CD14-positive monocyte (primary cell): ENCODE measurements at regions not wholly inside any gene's neighbourhood (a gene's known extent, or its start where the extent isn't known, plus 50 kb on each side); places are given as distances from the start of the nearest gene placed in this dataset.
"Not testable (repeated sequence)": the region's sequence is repeated elsewhere in the genome, so short reads cannot be mapped to it uniquely, and the experiment has no call there.

Experiments used
- DNase-seq, 3 donors: peaks; one replicate each; pipeline ENCODE4 v3.0.0-alpha.2; 2011 to 2022
- H2AFZ ChIP-seq: 2 replicates; pipeline ENCODE4 v1.6.0; 2012; ENCODE audit warnings: mild to moderate bottlenecking, low read depth, low read length, inconsistent platforms; ENCODE audit not compliant: insufficient read depth, poor library complexity, severe bottlenecking
- H3K27ac ChIP-seq, 2 donors: 1 replicate in 1 of 2; 2 replicates in 1 of 2; pipeline ENCODE4 v1.5.1; 2012 to 2013; ENCODE audit warnings: low read length in 2 of 2, control low read depth in 1 of 2, inconsistent platforms in 1 of 2, low read depth in 1 of 2, mild to moderate bottlenecking in 1 of 2
- H3K27me3 ChIP-seq, 2 donors: one replicate each; pipeline versions ENCODE4 v1.6.0 to v1.6.1; 2011 to 2013; ENCODE audit warnings: low read length in 2 of 2; ENCODE audit not compliant: control insufficient read depth in 2 of 2, insufficient read depth in 2 of 2
- H3K36me3 ChIP-seq, 2 donors: replicated peaks in 1 of 2; 1 replicate in 1 of 2; 2 replicates in 1 of 2; pipeline versions ENCODE4 v1.5.1 to v1.6.1; 2012 to 2013; ENCODE audit warnings: low read length in 2 of 2, control low read depth in 1 of 2, inconsistent platforms in 1 of 2, mild to moderate bottlenecking in 1 of 2; ENCODE audit not compliant: insufficient read depth in 2 of 2, control insufficient read depth in 1 of 2
- H3K4me1 ChIP-seq, 2 donors: 1 replicate in 1 of 2; 2 replicates in 1 of 2; pipeline versions ENCODE4 v1.5.1 to v1.6.1; 2012 to 2013; ENCODE audit warnings: low read length in 2 of 2, control low read depth in 1 of 2, inconsistent platforms in 1 of 2, mild to moderate bottlenecking in 1 of 2, moderate library complexity in 1 of 2; ENCODE audit not compliant: insufficient read depth in 2 of 2, control insufficient read depth in 1 of 2
- H3K4me2 ChIP-seq: replicated peaks from 2 replicates; pipeline ENCODE3; 2012; ENCODE audit warnings: low read length, moderate library complexity, mild to moderate bottlenecking; ENCODE audit not compliant: poor library complexity, severe bottlenecking; ENCODE audit errors: extremely low read depth
- H3K4me3 ChIP-seq, 3 experiments: fragments of 200-600 bp in 1 of 3; sonication (generic) in 1 of 3; replicated peaks in 1 of 3; 1 replicate in 2 of 3; 2 replicates in 1 of 3; pipeline ENCODE4 v1.5.1; 2011 to 2013; ENCODE audit warnings: low read length in 3 of 3, mild to moderate bottlenecking in 3 of 3, control low read depth in 2 of 3, low read depth in 2 of 3, inconsistent platforms in 1 of 3, moderate library complexity in 1 of 3
- H3K79me2 ChIP-seq: 2 replicates; pipeline ENCODE4 v1.6.0; 2012; ENCODE audit warnings: mild to moderate bottlenecking, control low read depth, inconsistent platforms, low read length, moderate library complexity; ENCODE audit not compliant: insufficient read depth
- H3K9ac ChIP-seq: 2 replicates; pipeline ENCODE4 v1.6.0; 2017; ENCODE audit warnings: low read length, mild to moderate bottlenecking; ENCODE audit not compliant: insufficient read depth, poor library complexity, severe bottlenecking
- H3K9me3 ChIP-seq, 2 donors: replicated peaks in 1 of 2; 1 replicate in 1 of 2; 2 replicates in 1 of 2; pipeline versions ENCODE4 v1.5.1 to v1.6.1; 2012 to 2013; ENCODE audit warnings: low read length in 2 of 2, control low read depth in 1 of 2; ENCODE audit not compliant: control insufficient read depth in 1 of 2, insufficient read depth in 1 of 2
- H4K20me1 ChIP-seq: 2 replicates; pipeline ENCODE4 v1.6.0; 2012; ENCODE audit warnings: mild to moderate bottlenecking, low read length, control low read depth, moderate library complexity; ENCODE audit not compliant: insufficient read depth
- H3K27ac Mint-ChIP-seq, 7 donors: one replicate each; pipeline ENCODE4 v1.8.0; 2020; ENCODE audit warnings: mild to moderate bottlenecking in 7 of 7, mixed read lengths in 7 of 7, moderate library complexity in 6 of 7, inconsistent platforms in 2 of 7
- H3K27me3 Mint-ChIP-seq, 3 donors: one replicate each; pipeline ENCODE4 v1.8.0; 2021 to 2022; ENCODE audit warnings: low read depth in 3 of 3, mild to moderate bottlenecking in 3 of 3, mixed read lengths in 3 of 3, moderate library complexity in 3 of 3, inconsistent platforms in 1 of 3
- H3K36me3 Mint-ChIP-seq, 2 donors: one replicate each; pipeline ENCODE4 v1.8.0; 2020; ENCODE audit warnings: mixed read lengths in 2 of 2, inconsistent platforms in 1 of 2, mild to moderate bottlenecking in 1 of 2
- H3K4me1 Mint-ChIP-seq: one replicate; pipeline ENCODE4 v1.8.0; 2020; ENCODE audit warnings: mild to moderate bottlenecking, mixed read lengths
- H3K4me3 Mint-ChIP-seq, 2 donors: one replicate each; pipeline ENCODE4 v1.8.0; 2020; ENCODE audit warnings: mild to moderate bottlenecking in 2 of 2, mixed read lengths in 2 of 2, moderate library complexity in 1 of 2
- H3K9me3 Mint-ChIP-seq, 7 donors: one replicate each; pipeline ENCODE4 v1.8.0; 2020 to 2022; ENCODE audit warnings: mixed read lengths in 7 of 7, mild to moderate bottlenecking in 6 of 7, moderate library complexity in 6 of 7, inconsistent platforms in 2 of 7
- CTCF ChIP-seq: fragments of 200-600 bp; IDR thresholded peaks from one replicate; pipeline ENCODE4 v1.8.0; 2022; ENCODE audit warnings: antibody characterized with exemption, mild to moderate bottlenecking
- WGBS: methylation state at CpG from one replicate; pipeline ENCODE4 v1.1.5; 2013; ENCODE audit warnings: missing lambda C conversion rate; ENCODE audit not compliant: insufficient coverage; 5-methylcytosine and 5-hydroxymethylcytosine counted together
- intact Hi-C, 2 donors: fragments of 100-400 bp; cut with micrococcal nuclease; formaldehyde crosslinking; loops; one replicate each; pipeline versions ENCODE4 v1.15.0 to v1.15.1; 2023

- no peak for DNase-seq
- Mint-ChIP-seq H3K4me1 (no peaks in the 10 kb centered on the region), H3K27ac (no peak overlapping the region), H3K27me3 (peaks cover 0 to 1% (median 0%) of the 10 kb centered on the region in 3 donors), H3K9me3 (peaks cover 0 to 7% (median 2%) of the 10 kb centered on the region in 7 donors), H3K4me3 (no peak overlapping the region), H3K36me3 (no peaks in the 10 kb centered on the region)
- no peak overlapping the region for H3K4me2 ChIP-seq
- intact Hi-C loops, result no loop called here
- no peak for TF ChIP-seq CTCF
- H3K4me3 ChIP-seq, result no peak overlapping the region
- H3K9me3 ChIP-seq, result no peaks in the 10 kb centered on the region
- H3K4me1 ChIP-seq, result no peaks in the 10 kb centered on the region
- no peak overlapping the region for H3K27ac ChIP-seq
- no peaks in the 10 kb centered on the region for H3K27me3 ChIP-seq
- no peaks in the 10 kb centered on the region for H4K20me1 ChIP-seq
- no peak overlapping the region for H3K9ac ChIP-seq
- no peak overlapping the region for H2AFZ ChIP-seq
- H3K36me3 ChIP-seq, result no peaks in the 10 kb centered on the region
- no peaks in the 10 kb centered on the region for H3K79me2 ChIP-seq
Observed at GRCh38 chr5:92017776-92018175, 634.7 kb upstream of the ARRDC3 start.

GRCh38 chr5:92011845-92012244, 628.7 kb upstream of the ARRDC3 start:
- H3K4me1 ChIP-seq, H3K9me3 ChIP-seq, H2AFZ ChIP-seq, H3K36me3 Mint-ChIP-seq, H3K4me1 Mint-ChIP-seq, H3K4me3 ChIP-seq, H3K36me3 ChIP-seq, H3K27ac ChIP-seq, intact Hi-C loops, DNase-seq, H3K27me3 ChIP-seq, H4K20me1 ChIP-seq, H3K4me2 ChIP-seq, H3K4me3 Mint-ChIP-seq, H3K27ac Mint-ChIP-seq, H3K27me3 Mint-ChIP-seq, H3K9ac ChIP-seq, H3K79me2 ChIP-seq: not testable (repeated sequence)
- WGBS, result no CpG with 5 or more reads among the region's 1 CpG
- H3K9me3 Mint-ChIP-seq, result peaks cover 0 to 12% (median 5%) of the 10 kb centered on the region in 7 donors
